K562 (cell line): ENCODE measurements at regions not wholly inside any gene's neighbourhood (a gene's known extent, or its start where the extent isn't known, plus 50 kb on each side); places are given as distances from the start of the nearest gene placed in this dataset.
"Not testable (repeated sequence)": the region's sequence is repeated elsewhere in the genome, so short reads cannot be mapped to it uniquely, and the experiment has no call there.

Source experiments
- ATAC-seq: fragments of 200-7000 bp; cut with Tn5 transposase; 3 replicates; pipeline ENCODE4 v1.9.1; 2020; ENCODE audit warnings: moderate library complexity
- BruUV-seq: library from RNA; stranded (reverse); fragments of 400-500 nt; replicated peaks from 2 replicates; lab custom pipeline; 2021; lab: Mats Ljungman, UMichigan
- CTCF ChIA-PET: fragments of 300-600 bp; formaldehyde crosslinking; extraction: SDS; loops from one replicate; lab custom pipeline; 2021; ENCODE audit warnings: low intra/inter-chr PET ratio; lab: Yijun Ruan, JAX
- POLR2A ChIA-PET: fragments of 300-600, 350-650 bp; sonication (Branson Sonifier 250); formaldehyde crosslinking; extraction: SDS; loops from one replicate; lab custom pipeline; 2021; ENCODE audit warnings: antibody characterized with exemption, inconsistent platforms; lab: Yijun Ruan, JAX
- DNase-seq, 4 experiments: peaks; one replicate each; pipeline versions ENCODE4 v3.0.0 to v3.0.0-alpha.2; 2011 to 2018; ENCODE audit warnings: low spot score in 3 of 4, mixed read lengths in 3 of 4; ENCODE audit errors: extremely low read depth in 1 of 4
- FAIRE-seq: peaks from 2 replicates; lab custom pipeline; 2011; peaks lifted over from hg19 to GRCh38; lab: Jason Lieb, UNC
- H2AFZ ChIP-seq: 2 replicates; pipeline ENCODE4 v1.6.0; 2011; ENCODE audit warnings: low read depth, low read length, control low read depth, inconsistent platforms
- H3K27ac ChIP-seq: fragments of 200-600 bp; 3 replicates; pipeline ENCODE4 v1.8.0; 2011; ENCODE audit warnings: low read depth, mild to moderate bottlenecking, control low read depth, inconsistent platforms, low read length, moderate library complexity, mixed read lengths; ENCODE audit errors: extremely low read depth
- H3K27me3 ChIP-seq, 2 experiments: fragments of 300-600 bp in 1 of 2; 2 replicates in 1 of 2; 3 replicates in 1 of 2; pipeline versions ENCODE4 v1.6.0 to v1.8.0; 2011; ENCODE audit warnings: inconsistent platforms in 2 of 2, low read length in 2 of 2, mild to moderate bottlenecking in 1 of 2, mixed read lengths in 1 of 2, moderate library complexity in 1 of 2; ENCODE audit not compliant: control insufficient read depth in 2 of 2, insufficient read depth in 2 of 2
- H3K36me3 ChIP-seq: fragments of 300-600 bp; 3 replicates; pipeline ENCODE4 v1.8.0; 2011; ENCODE audit warnings: mild to moderate bottlenecking, low read length, inconsistent platforms; ENCODE audit not compliant: control insufficient read depth, insufficient read depth
- H3K4me1 ChIP-seq, 2 experiments: fragments of 200-600 bp in 1 of 2; replicated peaks in 1 of 2; 2 replicates in 1 of 2; 3 replicates in 1 of 2; pipeline versions ENCODE4 v1.5.1 to v1.8.0; 2011; ENCODE audit warnings: inconsistent platforms in 2 of 2, low read length in 2 of 2, mild to moderate bottlenecking in 1 of 2, mixed read lengths in 1 of 2, moderate library complexity in 1 of 2; ENCODE audit not compliant: control insufficient read depth in 2 of 2, insufficient read depth in 2 of 2
- H3K4me2 ChIP-seq: 2 replicates; pipeline ENCODE4 v1.6.1; 2011; ENCODE audit warnings: low read length, control low read depth, inconsistent platforms, mixed read lengths; ENCODE audit not compliant: insufficient read depth
- H3K4me3 ChIP-seq: fragments of 200-600 bp; sonication (generic), shearing (Covaris generic); 2 replicates; pipeline ENCODE4 v1.5.1; 2016; ENCODE audit warnings: control low read depth, inconsistent platforms
- H3K79me2 ChIP-seq: fragments of 200-600 bp; 3 replicates; pipeline ENCODE4 v1.8.0; 2011; ENCODE audit warnings: low read length, inconsistent platforms; ENCODE audit not compliant: control insufficient read depth, insufficient read depth
- H3K9ac ChIP-seq, 2 experiments: 2 replicates each; pipeline versions ENCODE4 v1.6.0 to v1.6.1; 2011; ENCODE audit warnings: low read depth in 2 of 2, low read length in 2 of 2, control low read depth in 1 of 2, inconsistent platforms in 1 of 2, mild to moderate bottlenecking in 1 of 2, mixed read lengths in 1 of 2; ENCODE audit not compliant: insufficient read depth in 1 of 2
- H3K9me1 ChIP-seq: one replicate; pipeline ENCODE4 v1.6.0; 2011; ENCODE audit warnings: inconsistent platforms, mild to moderate bottlenecking, low read length, moderate library complexity; ENCODE audit not compliant: control insufficient read depth, insufficient read depth
- H3K9me3 ChIP-seq: replicated peaks from 2 replicates; pipeline ENCODE4 v1.5.1; 2011; ENCODE audit warnings: low read depth, low read length, inconsistent platforms; ENCODE audit not compliant: control insufficient read depth, insufficient read depth
- H4K20me1 ChIP-seq: replicated peaks from 2 replicates; pipeline ENCODE4 v1.6.1; 2011; ENCODE audit warnings: low read length, inconsistent platforms, mixed read lengths; ENCODE audit not compliant: control insufficient read depth, insufficient read depth
- CBX2 ChIP-seq: fragments of 200-600 bp; sonication (generic); IDR thresholded peaks from one replicate; pipeline ENCODE4 v1.6.1; 2012; ENCODE audit warnings: mild to moderate bottlenecking, low read length, inconsistent platforms; ENCODE audit not compliant: insufficient read depth, poor library complexity, severe bottlenecking
- ESRRB ChIP-seq: fragments of 250-450 bp; sonication (Bioruptor Pico); IDR thresholded peaks from 2 replicates; pipeline ENCODE4 v1.5.0; 2020; ENCODE audit warnings: mild to moderate bottlenecking, moderate library complexity, borderline replicate concordance
- HSF4 ChIP-seq: fragments of 250-450 bp; sonication (Bioruptor Pico); IDR thresholded peaks from 2 replicates; pipeline ENCODE4 v2.1.2; 2022; ENCODE audit warnings: mild to moderate bottlenecking, moderate library complexity, borderline replicate concordance
- NBN ChIP-seq: fragments of 450-650 bp; IDR thresholded peaks from 2 replicates; pipeline ENCODE4 v1.6.1; 2016; ENCODE audit warnings: low read depth, mild to moderate bottlenecking
- RBBP5 ChIP-seq: fragments of 200-600 bp; sonication (generic); IDR thresholded peaks from 2 replicates; pipeline ENCODE4 v1.6.1; 2012; ENCODE audit warnings: borderline replicate concordance, mild to moderate bottlenecking, low read length, control low read depth, inconsistent platforms; ENCODE audit not compliant: insufficient read depth, poor library complexity, severe bottlenecking
- ZNF239 ChIP-seq: fragments of 250-450 bp; sonication (Bioruptor Pico); IDR thresholded peaks from 2 replicates; pipeline ENCODE4 v1.4.0; 2020; ENCODE audit warnings: mild to moderate bottlenecking
- ZNF395 ChIP-seq: fragments of 200-800 bp; sonication (Bioruptor generic); IDR thresholded peaks from 2 replicates; pipeline ENCODE4 v1.6.1; 2017; ENCODE audit warnings: missing genetic modification characterization, missing compliant biosample characterization
- ZNF583 ChIP-seq: fragments of 250-450 bp; sonication (Bioruptor Pico); IDR thresholded peaks from 2 replicates; pipeline ENCODE4 v1.4.0; 2020
- WGBS: fragments of 100-300 bp; shearing (Covaris generic); methylation state at CpG from one replicate; pipeline ENCODE4 v1.1.6; 2016; ENCODE audit warnings: low coverage, mixed read lengths; ENCODE audit not compliant: insufficient coverage; ENCODE audit errors: missing lambda C conversion rate; 5-methylcytosine and 5-hydroxymethylcytosine counted together
- in situ Hi-C: fragments of 300-500 bp; cut with MboI; formaldehyde crosslinking; loops from 4 replicates; pipeline ENCODE4 v1.15.0; 2018; ENCODE audit warnings: inconsistent platforms, mixed read lengths
- intact Hi-C: fragments of 100-400 bp; cut with micrococcal nuclease; formaldehyde crosslinking; loops from 2 replicates; pipeline ENCODE4 v1.14.2; 2022

- TF ChIP-seq CBX2 (no peak), ESRRB (CRISPR knock-in tag) (no peak), ZNF395 (no peak), ZNF583 (CRISPR knock-in tag) (no peak), NBN (no peak), RBBP5 (no peak), ZNF239 (CRISPR knock-in tag) (no peak), HSF4 (CRISPR knock-in tag) (no peak)
These were observed 64.8 kb upstream of the RBPJ start (continued) for GRCh38 chr4:26255989-26256388.

GRCh38 chr4:26257444-26257843 is 63.4 kb upstream of the RBPJ start:
- H3K4me1 ChIP-seq, DNase-seq, H3K9ac ChIP-seq, POLR2A ChIA-PET, H3K79me2 ChIP-seq, H3K4me3 ChIP-seq, in situ Hi-C loops, H3K27ac ChIP-seq, intact Hi-C loops, H2AFZ ChIP-seq, H3K9me3 ChIP-seq, H3K27me3 ChIP-seq, BruUV-seq, ATAC-seq, FAIRE-seq, CTCF ChIA-PET, H3K9me1 ChIP-seq, H3K36me3 ChIP-seq, H3K4me2 ChIP-seq, H4K20me1 ChIP-seq: not testable (repeated sequence)
- WGBS, result 0% methylated on average over 2 of the region's 2 CpGs
